Keratinocyte (primary cell): ENCODE measurements at regions not wholly inside any gene's neighbourhood (a gene's known extent, or its start where the extent isn't known, plus 50 kb on each side); places are given as distances from the start of the nearest gene placed in this dataset.

Experiments
- DNase-seq: peaks from one replicate; pipeline ENCODE4 v3.0.0-alpha.2; 2011; ENCODE audit warnings: low read depth, missing footprints, low spot score
- FAIRE-seq: peaks from 2 replicates; lab custom pipeline; 2011; peaks lifted over from hg19 to GRCh38; lab: Jason Lieb, UNC
- H2AFZ ChIP-seq: 2 replicates; pipeline ENCODE4 v1.6.0; 2012; ENCODE audit warnings: low read length, control low read depth, inconsistent platforms; ENCODE audit not compliant: control insufficient read depth
- H3K27ac ChIP-seq: 2 replicates; pipeline ENCODE4 v1.5.1; 2011; ENCODE audit warnings: low read length; ENCODE audit not compliant: control insufficient read depth, insufficient read depth
- H3K27me3 ChIP-seq: 3 replicates; pipeline ENCODE4 v1.6.0; 2011; ENCODE audit warnings: low read length; ENCODE audit not compliant: control insufficient read depth, insufficient read depth; ENCODE audit errors: extremely low read depth
- H3K36me3 ChIP-seq, 2 experiments: 2 replicates in 1 of 2; 3 replicates in 1 of 2; pipeline ENCODE4 v1.5.1; 2011; ENCODE audit warnings: low read length in 2 of 2, mild to moderate bottlenecking in 1 of 2; ENCODE audit not compliant: control insufficient read depth in 2 of 2, insufficient read depth in 2 of 2; ENCODE audit errors: extremely low read depth in 1 of 2
- H3K4me1 ChIP-seq: 3 replicates; pipeline ENCODE4 v1.5.1; 2011; ENCODE audit warnings: low read length; ENCODE audit not compliant: control insufficient read depth, insufficient read depth; ENCODE audit errors: extremely low read depth
- H3K4me2 ChIP-seq: 3 replicates; pipeline ENCODE4 v1.6.0; 2011; ENCODE audit warnings: low read depth, low read length; ENCODE audit not compliant: control insufficient read depth, insufficient read depth; ENCODE audit errors: extremely low read depth
- H3K4me3 ChIP-seq, 3 experiments: fragments of 200-600 bp in 1 of 3; sonication (generic) in 1 of 3; 2 replicates in 2 of 3; 3 replicates in 1 of 3; pipeline ENCODE4 v1.5.1; 2011 to 2016; ENCODE audit warnings: low read length in 3 of 3, mild to moderate bottlenecking in 3 of 3, control low read depth in 2 of 3, inconsistent platforms in 1 of 3, low read depth in 1 of 3, mixed read lengths in 1 of 3, mixed run types in 1 of 3, moderate library complexity in 1 of 3; ENCODE audit not compliant: control insufficient read depth in 2 of 3, insufficient read depth in 2 of 3; ENCODE audit errors: extremely low read depth in 1 of 3
- H3K79me2 ChIP-seq: 2 replicates; pipeline ENCODE4 v1.6.0; 2012; ENCODE audit warnings: low read length; ENCODE audit not compliant: control insufficient read depth, insufficient read depth
- H3K9ac ChIP-seq: 3 replicates; pipeline ENCODE4 v1.6.0; 2011; ENCODE audit warnings: low read length; ENCODE audit not compliant: control insufficient read depth, insufficient read depth; ENCODE audit errors: extremely low read depth
- H3K9me1 ChIP-seq: 3 replicates; pipeline ENCODE4 v1.6.0; 2011; ENCODE audit warnings: low read length; ENCODE audit not compliant: control insufficient read depth, insufficient read depth; ENCODE audit errors: extremely low read depth
- H3K9me3 ChIP-seq: 2 replicates; pipeline ENCODE4 v1.5.1; 2012; ENCODE audit warnings: low read depth, low read length; ENCODE audit not compliant: control insufficient read depth
- H4K20me1 ChIP-seq: 3 replicates; pipeline ENCODE4 v1.6.0; 2011; ENCODE audit warnings: low read length; ENCODE audit not compliant: control insufficient read depth, insufficient read depth; ENCODE audit errors: extremely low read depth
- EZH2 ChIP-seq: IDR thresholded peaks from one replicate; pipeline ENCODE4 v1.6.1; 2012; ENCODE audit warnings: inconsistent platforms, mild to moderate bottlenecking, low read length, moderate library complexity
- dilution Hi-C: fragments of 300-500 bp; cut with MboI; formaldehyde crosslinking; loops from one replicate; pipeline ENCODE4 v1.7.0; 2020; ENCODE audit warnings: low sequenced_read_pairs; ENCODE audit not compliant: extremely low pct_ligation_motif_present
- TF ChIP-seq, protein P1 (sequence below), 3 experiments: IDR thresholded peaks in 1 of 3; conservative IDR thresholded peaks in 1 of 3; optimal IDR thresholded peaks in 1 of 3; 2 replicates in 2 of 3; 3 replicates in 1 of 3; pipeline versions ENCODE3 to v1.5.1; 2011; ENCODE audit warnings: low read length in 3 of 3, mild to moderate bottlenecking in 3 of 3, moderate library complexity in 2 of 3, control low read depth in 1 of 3, inconsistent platforms in 1 of 3; ENCODE audit not compliant: insufficient read depth in 2 of 3; ENCODE audit errors: extremely low read depth in 1 of 3

DNA sequence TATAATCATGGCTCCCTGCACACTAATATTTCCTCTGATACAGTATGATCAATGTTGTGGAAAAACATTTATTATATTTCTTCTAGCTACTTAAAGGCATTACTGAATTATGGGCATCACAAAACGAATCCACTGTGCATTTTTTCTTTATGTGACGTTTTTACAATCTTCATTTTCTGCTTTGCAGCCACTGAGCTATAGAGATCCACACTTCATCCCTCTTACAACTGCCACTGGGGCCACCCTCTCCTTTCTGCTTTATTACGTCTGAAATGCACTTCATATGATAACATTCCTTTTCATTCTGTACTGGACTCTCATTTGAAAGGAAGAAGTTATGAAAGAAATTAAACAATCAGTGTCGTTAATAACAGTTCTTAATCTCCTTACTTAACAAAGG lies 394.5 kb upstream of the HNRNPA3 start:
- Histone ChIP-seq H3K27me3 (no peaks in the 10 kb centered on the region), H4K20me1 (no peaks in the 10 kb centered on the region), H3K9me3 (no peaks in the 10 kb centered on the region), H3K4me2 (no peak overlapping the region), H3K36me3 (no peaks in the 10 kb centered on the region), H3K9ac (no peak overlapping the region), H3K4me3 (no peak overlapping the region), H3K79me2 (no peaks in the 10 kb centered on the region), H3K4me1 (no peaks in the 10 kb centered on the region), H3K9me1 (no peaks in the 10 kb centered on the region), H2AFZ (no peak overlapping the region), H3K27ac (no peak overlapping the region)
- dilution Hi-C loops = no loop called here
- DNase-seq (no peak), FAIRE-seq (no peak)
- TF ChIP-seq, protein P1, sequence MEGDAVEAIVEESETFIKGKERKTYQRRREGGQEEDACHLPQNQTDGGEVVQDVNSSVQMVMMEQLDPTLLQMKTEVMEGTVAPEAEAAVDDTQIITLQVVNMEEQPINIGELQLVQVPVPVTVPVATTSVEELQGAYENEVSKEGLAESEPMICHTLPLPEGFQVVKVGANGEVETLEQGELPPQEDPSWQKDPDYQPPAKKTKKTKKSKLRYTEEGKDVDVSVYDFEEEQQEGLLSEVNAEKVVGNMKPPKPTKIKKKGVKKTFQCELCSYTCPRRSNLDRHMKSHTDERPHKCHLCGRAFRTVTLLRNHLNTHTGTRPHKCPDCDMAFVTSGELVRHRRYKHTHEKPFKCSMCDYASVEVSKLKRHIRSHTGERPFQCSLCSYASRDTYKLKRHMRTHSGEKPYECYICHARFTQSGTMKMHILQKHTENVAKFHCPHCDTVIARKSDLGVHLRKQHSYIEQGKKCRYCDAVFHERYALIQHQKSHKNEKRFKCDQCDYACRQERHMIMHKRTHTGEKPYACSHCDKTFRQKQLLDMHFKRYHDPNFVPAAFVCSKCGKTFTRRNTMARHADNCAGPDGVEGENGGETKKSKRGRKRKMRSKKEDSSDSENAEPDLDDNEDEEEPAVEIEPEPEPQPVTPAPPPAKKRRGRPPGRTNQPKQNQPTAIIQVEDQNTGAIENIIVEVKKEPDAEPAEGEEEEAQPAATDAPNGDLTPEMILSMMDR (optimal IDR thresholded peaks at IDR 0.05 in 1 of 3, IDR thresholded peaks at IDR 0.05 in 1 of 3, conservative IDR thresholded peaks at IDR 0.05 in 1 of 3; ENCODE audit: extremely low read depth in 1 of 3, insufficient read depth in 2 of 3, low read length in 3 of 3) = no peak
- TF ChIP-seq EZH2 = no peak

DNA sequence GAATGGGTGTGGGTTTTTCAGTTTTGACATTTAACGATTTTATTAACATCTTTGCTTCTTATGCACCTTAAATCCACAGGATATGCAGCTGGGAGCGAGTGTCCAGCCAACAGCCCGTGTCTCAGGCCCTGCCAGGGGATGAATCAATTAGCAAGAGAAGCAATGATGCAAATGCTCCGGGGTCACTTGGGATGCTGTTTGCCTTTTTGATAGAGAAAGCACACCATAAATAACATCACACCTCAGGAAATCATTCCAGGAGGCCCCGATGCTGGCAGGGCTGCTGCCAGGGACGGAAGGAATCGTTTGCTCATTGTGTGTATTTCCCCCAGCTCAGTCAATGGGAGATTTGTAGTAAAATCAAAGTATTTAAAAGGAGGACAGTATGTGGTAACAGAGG lies 394.0 kb upstream of the HNRNPA3 start:
- H3K4me3 ChIP-seq = no peak overlapping the region
- H3K9me3 ChIP-seq = no peaks in the 10 kb centered on the region
- H3K9me1 ChIP-seq = no peaks in the 10 kb centered on the region
- H3K27me3 ChIP-seq = no peaks in the 10 kb centered on the region
- H3K4me2 ChIP-seq = no peak overlapping the region
- FAIRE-seq = no peak
- dilution Hi-C loops = no loop called here
- H3K4me1 ChIP-seq = no peaks in the 10 kb centered on the region
- H2AFZ ChIP-seq = no peak overlapping the region
- no peak for TF ChIP-seq EZH2
- TF ChIP-seq, protein P1 (optimal IDR thresholded peaks at IDR 0.05 in 1 of 3, IDR thresholded peaks at IDR 0.05 in 1 of 3, conservative IDR thresholded peaks at IDR 0.05 in 1 of 3; ENCODE audit: extremely low read depth in 1 of 3, insufficient read depth in 2 of 3, low read length in 3 of 3) = no peak
- DNase-seq = no peak
- no peak overlapping the region for H3K27ac ChIP-seq
- no peaks in the 10 kb centered on the region for H3K36me3 ChIP-seq
- H3K79me2 ChIP-seq = no peaks in the 10 kb centered on the region
- H4K20me1 ChIP-seq = no peaks in the 10 kb centered on the region
- no peak overlapping the region for H3K9ac ChIP-seq
